OCI-LY1 (cell line): ENCODE measurements at regions not wholly inside any gene's neighbourhood (a gene's known extent, or its start where the extent isn't known, plus 50 kb on each side); places are given as distances from the start of the nearest gene placed in this dataset.

Experiments
- H2AFZ ChIP-seq: fragments of 200-600 bp; sonication (generic), shearing (Covaris generic); 2 replicates; pipeline ENCODE4 v1.6.0; 2014; ENCODE audit warnings: antibody characterized with exemption, mild to moderate bottlenecking, low read length
- H3F3A ChIP-seq: fragments of 200-600 bp; sonication (generic), shearing (Covaris generic); 2 replicates; pipeline ENCODE4 v1.6.0; 2014; ENCODE audit warnings: mild to moderate bottlenecking, antibody characterized with exemption, low read length, moderate library complexity; ENCODE audit not compliant: insufficient read depth
- H3K27ac ChIP-seq: fragments of 200-600 bp; sonication (generic); 2 replicates; pipeline ENCODE4 v1.5.1; 2014; ENCODE audit warnings: low read length, mixed run types, mild to moderate bottlenecking, low read depth; ENCODE audit not compliant: poor library complexity, severe bottlenecking
- H3K27me3 ChIP-seq: fragments of 200-600 bp; sonication (generic); 2 replicates; pipeline ENCODE4 v1.6.0; 2014; ENCODE audit warnings: antibody characterized with exemption, mild to moderate bottlenecking, low read length, moderate library complexity; ENCODE audit not compliant: insufficient read depth
- H3K36me3 ChIP-seq: fragments of 200-600 bp; sonication (generic); 2 replicates; pipeline ENCODE4 v1.6.1; 2014; ENCODE audit warnings: mild to moderate bottlenecking, antibody characterized with exemption, low read length, moderate library complexity, mixed read lengths; ENCODE audit not compliant: insufficient read depth
- H3K4me1 ChIP-seq: fragments of 200-600 bp; sonication (generic); 2 replicates; pipeline ENCODE4 v1.5.1; 2014; ENCODE audit warnings: mild to moderate bottlenecking, low read length, moderate library complexity; ENCODE audit not compliant: insufficient read depth, severe bottlenecking
- H3K4me2 ChIP-seq: fragments of 200-600 bp; sonication (generic), shearing (Covaris generic); 2 replicates; pipeline ENCODE4 v1.6.1; 2014; ENCODE audit warnings: low read length
- H3K4me3 ChIP-seq: fragments of 200-600 bp; sonication (generic); 2 replicates; pipeline ENCODE4 v1.5.1; 2014; ENCODE audit warnings: low read length, low read depth, mild to moderate bottlenecking, mixed read lengths; ENCODE audit not compliant: poor library complexity, severe bottlenecking
- H3K79me2 ChIP-seq: fragments of 200-600 bp; shearing (Covaris generic); 2 replicates; pipeline ENCODE4 v1.6.1; 2016; ENCODE audit warnings: mixed run types, low read length, mixed read lengths; ENCODE audit not compliant: insufficient read depth
- H3K9ac ChIP-seq: fragments of 200-600 bp; sonication (generic), shearing (Covaris generic); 2 replicates; pipeline ENCODE4 v1.6.1; 2014; ENCODE audit warnings: mild to moderate bottlenecking, low read length, mixed read lengths
- H3K9me2 ChIP-seq: fragments of 200-600 bp; sonication (generic), shearing (Covaris generic); 2 replicates; pipeline ENCODE4 v1.6.1; 2014; ENCODE audit warnings: low read depth, mild to moderate bottlenecking, low read length, mixed read lengths
- H3K9me3 ChIP-seq: fragments of 200-600 bp; shearing (Covaris generic); 2 replicates; pipeline ENCODE4 v1.6.1; 2014; ENCODE audit warnings: low read length, mixed read lengths
- H4K20me1 ChIP-seq: fragments of 200-600 bp; sonication (generic), shearing (Covaris generic); 2 replicates; pipeline ENCODE4 v1.6.0; 2016; ENCODE audit warnings: mild to moderate bottlenecking, low read length; ENCODE audit not compliant: insufficient read depth
- EZH2 ChIP-seq: fragments of 200-600 bp; sonication (generic), shearing (Covaris generic); IDR thresholded peaks from 2 replicates; pipeline ENCODE4 v1.8.0; 2017; ENCODE audit warnings: borderline replicate concordance, mixed run types, mild to moderate bottlenecking, antibody characterized with exemption, low read length, moderate library complexity, mixed read lengths
- TF ChIP-seq, protein P1 (sequence below): fragments of 200-600 bp; sonication (generic), shearing (Covaris generic); IDR thresholded peaks from 2 replicates; pipeline ENCODE4 v1.5.1; 2017; ENCODE audit warnings: mild to moderate bottlenecking, antibody characterized with exemption, low read length, moderate library complexity, mixed read lengths

DNA sequence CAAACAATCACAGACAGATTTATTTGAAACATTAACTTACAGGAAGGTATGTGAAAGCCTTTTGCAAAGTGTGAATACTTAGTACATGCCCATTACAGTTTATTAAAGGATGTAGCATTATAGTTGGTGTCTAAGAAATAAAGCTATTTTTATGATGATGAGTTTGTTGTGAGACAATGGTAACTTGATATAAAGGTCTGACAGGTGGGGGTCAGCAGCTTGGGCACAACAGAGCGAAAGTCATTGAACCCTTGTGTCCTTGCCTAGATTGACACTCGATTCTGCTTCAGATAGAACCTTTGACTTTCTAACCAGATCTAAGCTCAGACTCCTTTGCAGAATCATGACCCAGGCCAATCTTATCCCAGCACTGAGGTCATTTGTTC, 777.9 kb downstream of the NTRK3 start:
- Histone ChIP-seq H3K9me3 (no peaks in the 10 kb centered on the region), H3F3A (no peaks in the 10 kb centered on the region), H3K4me3 (no peak overlapping the region), H3K4me1 (no peaks in the 10 kb centered on the region), H3K27me3 (no peaks in the 10 kb centered on the region), H3K79me2 (no peaks in the 10 kb centered on the region), H2AFZ (no peak overlapping the region), H4K20me1 (no peaks in the 10 kb centered on the region), H3K9me2 (no peaks in the 10 kb centered on the region), H3K4me2 (no peak overlapping the region), H3K27ac (no peak overlapping the region), H3K36me3 (no peaks in the 10 kb centered on the region), H3K9ac (no peak overlapping the region)
- TF ChIP-seq EZH2, result no peak
- TF ChIP-seq, protein P1, sequence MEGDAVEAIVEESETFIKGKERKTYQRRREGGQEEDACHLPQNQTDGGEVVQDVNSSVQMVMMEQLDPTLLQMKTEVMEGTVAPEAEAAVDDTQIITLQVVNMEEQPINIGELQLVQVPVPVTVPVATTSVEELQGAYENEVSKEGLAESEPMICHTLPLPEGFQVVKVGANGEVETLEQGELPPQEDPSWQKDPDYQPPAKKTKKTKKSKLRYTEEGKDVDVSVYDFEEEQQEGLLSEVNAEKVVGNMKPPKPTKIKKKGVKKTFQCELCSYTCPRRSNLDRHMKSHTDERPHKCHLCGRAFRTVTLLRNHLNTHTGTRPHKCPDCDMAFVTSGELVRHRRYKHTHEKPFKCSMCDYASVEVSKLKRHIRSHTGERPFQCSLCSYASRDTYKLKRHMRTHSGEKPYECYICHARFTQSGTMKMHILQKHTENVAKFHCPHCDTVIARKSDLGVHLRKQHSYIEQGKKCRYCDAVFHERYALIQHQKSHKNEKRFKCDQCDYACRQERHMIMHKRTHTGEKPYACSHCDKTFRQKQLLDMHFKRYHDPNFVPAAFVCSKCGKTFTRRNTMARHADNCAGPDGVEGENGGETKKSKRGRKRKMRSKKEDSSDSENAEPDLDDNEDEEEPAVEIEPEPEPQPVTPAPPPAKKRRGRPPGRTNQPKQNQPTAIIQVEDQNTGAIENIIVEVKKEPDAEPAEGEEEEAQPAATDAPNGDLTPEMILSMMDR, result no peak

DNA sequence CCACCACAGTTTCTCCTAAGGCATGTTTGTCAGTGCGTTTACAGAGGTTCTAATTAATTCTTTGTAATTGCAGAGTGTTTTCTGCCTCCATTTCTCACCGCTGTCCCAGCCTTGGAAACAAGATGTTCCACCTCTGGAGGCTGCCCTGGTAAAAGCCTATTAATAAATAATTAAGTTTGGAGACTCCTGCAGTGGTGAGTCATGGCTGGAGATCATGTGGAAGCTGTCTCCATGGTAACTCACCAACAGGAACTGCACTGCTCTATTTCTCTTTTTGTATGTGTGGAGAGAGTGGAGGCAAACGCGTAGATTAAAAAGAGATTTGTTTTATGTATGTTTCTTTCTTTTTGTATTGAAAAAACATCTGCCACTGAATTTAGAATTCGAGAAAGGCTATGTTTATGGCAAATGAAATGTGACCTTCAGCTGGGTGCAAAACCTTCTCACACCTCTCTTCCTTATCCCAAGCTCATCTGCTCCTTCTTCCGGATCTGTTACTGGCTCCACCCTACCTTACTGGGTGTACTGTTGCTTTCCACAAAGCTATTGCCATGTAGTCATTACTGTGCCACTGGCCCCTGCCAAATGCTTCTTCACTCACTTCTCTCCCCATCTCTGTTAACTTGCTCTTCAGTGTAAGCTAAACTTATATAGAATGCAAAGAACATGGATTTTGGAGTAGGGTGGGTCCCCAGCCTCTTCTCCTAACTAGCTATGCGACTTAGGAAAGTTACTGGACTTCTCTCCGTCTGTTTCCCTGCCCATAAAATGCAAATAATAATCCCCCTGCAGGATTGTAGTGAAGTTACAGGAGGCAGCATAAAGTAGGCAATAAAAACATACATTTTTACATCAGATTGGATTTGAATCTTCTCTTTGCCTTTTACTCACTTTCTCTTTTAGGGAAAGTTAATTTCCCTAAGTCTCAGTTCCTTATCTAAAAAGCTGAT, 778.5 kb downstream of the NTRK3 start:
- no peaks in the 10 kb centered on the region for H4K20me1 ChIP-seq
- H2AFZ ChIP-seq, result no peak overlapping the region
- H3K4me1 ChIP-seq, result no peaks in the 10 kb centered on the region
- no peaks in the 10 kb centered on the region for H3K9me2 ChIP-seq
- H3K4me3 ChIP-seq, result no peak overlapping the region
- no peak overlapping the region for H3K9ac ChIP-seq
- no peaks in the 10 kb centered on the region for H3F3A ChIP-seq
- H3K4me2 ChIP-seq, result no peak overlapping the region
- TF ChIP-seq, protein P1, result no peak
- no peak for TF ChIP-seq EZH2
- H3K27ac ChIP-seq, result no peak overlapping the region
- no peaks in the 10 kb centered on the region for H3K36me3 ChIP-seq
- no peaks in the 10 kb centered on the region for H3K27me3 ChIP-seq
- no peaks in the 10 kb centered on the region for H3K9me3 ChIP-seq
- H3K79me2 ChIP-seq, result no peaks in the 10 kb centered on the region

DNA sequence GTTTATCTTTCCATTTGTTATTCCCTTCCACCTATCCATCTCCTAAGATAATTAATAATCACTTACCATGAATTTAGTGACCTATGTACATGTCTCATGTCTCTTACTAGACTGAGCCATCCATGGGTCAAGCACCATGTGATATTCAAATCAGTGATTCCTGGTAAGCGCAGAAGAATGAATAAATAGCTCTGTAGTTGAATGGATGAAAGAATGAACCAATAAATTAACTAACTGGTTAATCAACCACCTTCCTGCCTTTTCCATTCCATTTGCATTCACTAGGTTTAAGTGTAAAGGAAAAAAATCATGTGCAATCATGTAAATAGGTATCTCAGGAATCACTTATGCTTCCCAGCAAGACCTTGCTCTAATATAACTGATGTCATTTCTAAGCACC, 779.5 kb downstream of the NTRK3 start:
- no peaks in the 10 kb centered on the region for H3K79me2 ChIP-seq
- TF ChIP-seq, protein P1, result no peak
- no peak for TF ChIP-seq EZH2
- no peak overlapping the region for H3K9ac ChIP-seq
- H3K4me2 ChIP-seq, result no peak overlapping the region
- no peaks in the 10 kb centered on the region for H3K27me3 ChIP-seq
- H2AFZ ChIP-seq, result no peak overlapping the region
- no peak overlapping the region for H3K27ac ChIP-seq
- no peaks in the 10 kb centered on the region for H3K36me3 ChIP-seq
- no peaks in the 10 kb centered on the region for H3K4me1 ChIP-seq
- H3K4me3 ChIP-seq, result no peak overlapping the region
- H3F3A ChIP-seq, result no peaks in the 10 kb centered on the region
- H3K9me3 ChIP-seq, result no peaks in the 10 kb centered on the region
- no peaks in the 10 kb centered on the region for H3K9me2 ChIP-seq
- H4K20me1 ChIP-seq, result no peaks in the 10 kb centered on the region
